NCI-H2029 (cell line): ENCODE measurements at regions not wholly inside any gene's neighbourhood (a gene's known extent, or its start where the extent isn't known, plus 50 kb on each side); places are given as distances from the start of the nearest gene placed in this dataset.
A peak's percentile ranks its signal among the peaks of the same experiment; 100 is the strongest.
"Not testable (repeated sequence)": the region's sequence is repeated elsewhere in the genome, so short reads cannot be mapped to it uniquely, and the experiment has no call there.

Source experiments
- DNase-seq: peaks from one replicate; lab custom pipeline; 2025; lab: John Stamatoyannopoulos, UW

GRCh38 chr2:133884739-133885381 is 316.6 kb upstream of the NCKAP5 start:
- DNase-seq, result no peak

GRCh38 chr2:133885847-133886246 is 317.6 kb upstream of the NCKAP5 start:
- no peak for DNase-seq

- peak; percentile 49 for DNase-seq
These were observed 318.7 kb upstream of the NCKAP5 start for GRCh38 chr2:133886735-133887675.

- no peak for DNase-seq
These were observed 319.4 kb upstream of the NCKAP5 start for GRCh38 chr2:133887676-133888040.

- DNase-seq, result no peak
These were observed 319.8 kb upstream of the NCKAP5 start for GRCh38 chr2:133888107-133888506.

- no peak for DNase-seq
These were observed 320.5 kb upstream of the NCKAP5 start for GRCh38 chr2:133888621-133889219.

- no peak for DNase-seq
These were observed 324.2 kb upstream of the NCKAP5 start for GRCh38 chr2:133892352-133892913.

GRCh38 chr2:133894429-133894828 is 326.2 kb upstream of the NCKAP5 start:
- DNase-seq, result no peak

- not testable (repeated sequence) for DNase-seq
These were observed 329.6 kb upstream of the NCKAP5 start for GRCh38 chr2:133897838-133898237.

- no peak for DNase-seq
These were observed 332.6 kb upstream of the NCKAP5 start for GRCh38 chr2:133900909-133901308.

GRCh38 chr2:133906396-133906795 is 338.1 kb upstream of the NCKAP5 start:
- DNase-seq, result no peak

- no peak for DNase-seq
These were observed 338.7 kb upstream of the NCKAP5 start for GRCh38 chr2:133906926-133907325.

GRCh38 chr2:133908171-133908570 is 339.9 kb upstream of the NCKAP5 start:
- DNase-seq, result no peak

GRCh38 chr2:133918141-133918540 is 335.7 kb upstream of the MGAT5 start:
- no peak for DNase-seq

GRCh38 chr2:133919285-133919684 is 334.6 kb upstream of the MGAT5 start:
- DNase-seq, result no peak

GRCh38 chr2:133927894-133928293 is 326.0 kb upstream of the MGAT5 start:
- no peak for DNase-seq

- DNase-seq, result no peak
These were observed 317.8 kb upstream of the MGAT5 start for GRCh38 chr2:133936096-133936495.

GRCh38 chr2:133936601-133937000 is 317.3 kb upstream of the MGAT5 start:
- DNase-seq, result no peak

- DNase-seq, result no peak
These were observed 316.2 kb upstream of the MGAT5 start for GRCh38 chr2:133937669-133938068.

- DNase-seq, result no peak
These were observed 313.7 kb upstream of the MGAT5 start for GRCh38 chr2:133940134-133940533.

GRCh38 chr2:133941666-133942065 is 312.2 kb upstream of the MGAT5 start:
- DNase-seq, result no peak

GRCh38 chr2:133942398-133942797 is 311.5 kb upstream of the MGAT5 start:
- DNase-seq, result no peak

- no peak for DNase-seq
These were observed 310.8 kb upstream of the MGAT5 start for GRCh38 chr2:133943108-133943507.
